Spleen (tissue), 11 donors: ENCODE measurements at regions not wholly inside any gene's neighbourhood (a gene's known extent, or its start where the extent isn't known, plus 50 kb on each side); places are given as distances from the start of the nearest gene placed in this dataset.

Experiments used
- DNase-seq: peaks from one replicate; pipeline ENCODE4 v3.0.0-alpha.2; 2020
- H3K27ac ChIP-seq, 8 donors: fragments of 200-600 bp; sonication (generic) in 7 of 8; 1 replicate in 4 of 8; 2 replicates in 4 of 8; pipeline versions ENCODE4 v1.5.0 to v1.8.0; 2016 to 2021; ENCODE audit warnings: inconsistent platforms in 4 of 8, mild to moderate bottlenecking in 4 of 8, moderate library complexity in 1 of 8
- H3K27me3 ChIP-seq, 7 donors: fragments of 200-600 bp; sonication (generic) in 6 of 7; replicated peaks in 1 of 7; 1 replicate in 4 of 7; 2 replicates in 3 of 7; pipeline versions ENCODE4 v1.5.0 to v1.8.0; 2016 to 2021; ENCODE audit warnings: inconsistent platforms in 3 of 7, mild to moderate bottlenecking in 1 of 7
- H3K36me3 ChIP-seq, 6 donors: fragments of 200-600 bp; sonication (generic) in 5 of 6; 1 replicate in 4 of 6; 2 replicates in 2 of 6; pipeline versions ENCODE4 v1.5.0 to v1.8.0; 2016 to 2021; ENCODE audit warnings: inconsistent platforms in 2 of 6
- H3K4me1 ChIP-seq, 6 donors: fragments of 200-600 bp; sonication (generic) in 5 of 6; 1 replicate in 3 of 6; 2 replicates in 3 of 6; pipeline versions ENCODE4 v1.5.0 to v1.8.0; 2016 to 2021; ENCODE audit warnings: inconsistent platforms in 3 of 6
- H3K4me3 ChIP-seq, 8 donors: fragments of 200-600 bp; sonication (generic) in 7 of 8; 1 replicate in 4 of 8; 2 replicates in 4 of 8; pipeline versions ENCODE4 v1.5.0 to v1.8.0; 2016 to 2021; ENCODE audit warnings: inconsistent platforms in 4 of 8, mild to moderate bottlenecking in 4 of 8, moderate library complexity in 2 of 8
- H3K9me3 ChIP-seq, 8 donors: fragments of 200-600 bp; sonication (generic) in 7 of 8; 1 replicate in 4 of 8; 2 replicates in 4 of 8; pipeline versions ENCODE4 v1.5.0 to v1.8.0; 2016 to 2021; ENCODE audit warnings: inconsistent platforms in 4 of 8
- CTCF ChIP-seq, 11 experiments: fragments of 200-600 bp in 7 of 11; fragments of 450-650 bp in 4 of 11; sonication (generic) in 4 of 11; IDR thresholded peaks in 8 of 11; conservative IDR thresholded peaks in 3 of 11; 1 replicate in 7 of 11; 2 replicates in 4 of 11; pipeline versions ENCODE4 v1.4.0 to v1.8.0; 2016 to 2021; ENCODE audit warnings: antibody characterized with exemption in 11 of 11, inconsistent platforms in 4 of 11, mild to moderate bottlenecking in 1 of 11
- POLR2A ChIP-seq, 3 donors: fragments of 450-650 bp; IDR thresholded peaks; one replicate each; pipeline ENCODE4 v1.5.1; 2017; ENCODE audit warnings: antibody characterized with exemption in 3 of 3, mild to moderate bottlenecking in 1 of 3
- POLR2AphosphoS5 ChIP-seq, 3 donors: sonication (generic); formaldehyde crosslinking; IDR thresholded peaks; one replicate each; pipeline ENCODE4 v1.5.1; 2017; ENCODE audit warnings: antibody characterized with exemption in 3 of 3
- WGBS, 5 donors: extraction: QIAGEN DNeasy Blood & Tissue Kit in 3 of 5; methylation state at CpG; one replicate each; pipeline versions ENCODE4 v1.1.5 to v1.1.7; 2013 to 2018; 5-methylcytosine and 5-hydroxymethylcytosine counted together
- intact Hi-C: fragments of 100-400 bp; cut with DNase I; formaldehyde crosslinking; loops from one replicate; pipeline ENCODE4 v1.15.0; 2023; ENCODE audit warnings: low total_unique reads
- donor health status: healthy with polysubstance abuse.
- donor health status: DM: no; HTN: no; CAD: no; lungs with moderate emphysema.
- donor health status: DM: no; HTN: no; CAD: no.
- donor health status: Bipolar disorder and iron deficiency.
- donor health status: healthy.
- donor health status: DM: no; HTN: no; CAD: no.
- donor health status: DM: yes; HTN: yes; CAD: no.

GRCh38 chr12:59472273-59472672 lies 123.6 kb upstream of the SLC16A7 start:
- intact Hi-C loops: no loop called here
- no peak for DNase-seq
- no peaks in the 10 kb centered on the region for H3K36me3 ChIP-seq
- peaks cover 0 to 25% (median 9%) of the 10 kb centered on the region in 8 donors for H3K9me3 ChIP-seq
- no peak overlapping the region for H3K4me3 ChIP-seq
- WGBS, 5 donors: 16 to 53% (median 34%) methylated on average over 5 of the region's 5 CpGs
- H3K4me1 ChIP-seq: peaks cover 0 to 8% (median 0%) of the 10 kb centered on the region in 6 donors
- H3K27ac ChIP-seq: no peak overlapping the region
- TF ChIP-seq POLR2A (IDR thresholded peaks at IDR 0.05) (no peak), POLR2AphosphoS5 (IDR thresholded peaks at IDR 0.05) (no peak), CTCF (IDR thresholded peaks at IDR 0.05 in 8 of 11, conservative IDR thresholded peaks at IDR 0.05 in 3 of 11) (no peak)
- no peaks in the 10 kb centered on the region for H3K27me3 ChIP-seq

- no peak overlapping the region for H3K4me3 ChIP-seq
- intact Hi-C loops: no loop called here
- H3K36me3 ChIP-seq: no peaks in the 10 kb centered on the region
- H3K27ac ChIP-seq: no peak overlapping the region
- no peaks in the 10 kb centered on the region for H3K27me3 ChIP-seq
- WGBS, 5 donors: 63 to 79% (median 69%) methylated on average over 5 of the region's 5 CpGs
- H3K4me1 ChIP-seq: no peaks in the 10 kb centered on the region
- TF ChIP-seq CTCF (IDR thresholded peaks at IDR 0.05 in 8 of 11, conservative IDR thresholded peaks at IDR 0.05 in 3 of 11) (no peak), POLR2A (IDR thresholded peaks at IDR 0.05) (no peak), POLR2AphosphoS5 (IDR thresholded peaks at IDR 0.05) (no peak)
- DNase-seq: no peak
- no peaks in the 10 kb centered on the region for H3K9me3 ChIP-seq
Observed at GRCh38 chr12:59459966-59460660, 135.7 kb upstream of the SLC16A7 start.

- intact Hi-C loops: no loop called here
Observed at GRCh38 chr12:59453475-59453874, 142.4 kb upstream of the SLC16A7 start.

More at GRCh38 chr12:59453475-59453874, 142.4 kb upstream of the SLC16A7 start:
- H3K36me3 ChIP-seq: no peaks in the 10 kb centered on the region
- H3K9me3 ChIP-seq: peaks cover 0 to 4% (median 0%) of the 10 kb centered on the region in 8 donors
- H3K4me3 ChIP-seq: no peak overlapping the region
- no peaks in the 10 kb centered on the region for H3K4me1 ChIP-seq
- no peaks in the 10 kb centered on the region for H3K27me3 ChIP-seq
- no peak for DNase-seq
- TF ChIP-seq POLR2AphosphoS5 (IDR thresholded peaks at IDR 0.05): no peak
- TF ChIP-seq CTCF (IDR thresholded peaks at IDR 0.05 in 8 of 11, conservative IDR thresholded peaks at IDR 0.05 in 3 of 11): no peak
- TF ChIP-seq POLR2A (IDR thresholded peaks at IDR 0.05): no peak
- H3K27ac ChIP-seq: no peak overlapping the region
